Fibroblast of lung (primary cell): ENCODE measurements at regions not wholly inside any gene's neighbourhood (a gene's known extent, or its start where the extent isn't known, plus 50 kb on each side); places are given as distances from the start of the nearest gene placed in this dataset.

Experiments used
- EZH2 ChIP-seq: IDR thresholded peaks from 2 replicates; pipeline ENCODE4 v1.5.1; 2012; ENCODE audit warnings: low read length, control low read depth, mild to moderate bottlenecking; ENCODE audit errors: missing control alignments
- TF ChIP-seq, protein P1 (sequence below), 2 donors: IDR thresholded peaks in 1 of 2; conservative IDR thresholded peaks in 1 of 2; 1 replicate in 1 of 2; 2 replicates in 1 of 2; pipeline ENCODE4 v1.5.1; 2011 to 2012; ENCODE audit warnings: low read length in 2 of 2, control low read depth in 1 of 2, inconsistent platforms in 1 of 2, low read depth in 1 of 2, mild to moderate bottlenecking in 1 of 2

DNA sequence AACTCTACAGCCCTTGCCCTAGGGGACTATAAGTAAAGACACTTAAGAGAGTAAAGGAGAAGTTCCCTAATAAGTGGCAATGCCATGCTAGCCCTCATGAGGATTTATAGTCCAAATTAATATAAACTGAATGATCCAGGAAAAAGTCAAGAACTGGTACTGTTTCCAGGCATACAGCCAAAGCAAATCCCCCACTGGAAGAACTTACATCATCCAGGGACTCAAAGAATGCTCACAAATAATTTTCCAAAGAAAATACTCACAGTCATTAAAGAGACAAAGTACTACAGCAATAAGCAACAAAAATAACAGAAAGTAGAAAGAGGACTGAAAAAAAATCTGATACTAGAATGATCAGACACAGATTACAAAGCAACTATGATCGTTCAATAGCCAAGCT lies 79.7 kb upstream of the RAP1B start:
- TF ChIP-seq, protein P1, sequence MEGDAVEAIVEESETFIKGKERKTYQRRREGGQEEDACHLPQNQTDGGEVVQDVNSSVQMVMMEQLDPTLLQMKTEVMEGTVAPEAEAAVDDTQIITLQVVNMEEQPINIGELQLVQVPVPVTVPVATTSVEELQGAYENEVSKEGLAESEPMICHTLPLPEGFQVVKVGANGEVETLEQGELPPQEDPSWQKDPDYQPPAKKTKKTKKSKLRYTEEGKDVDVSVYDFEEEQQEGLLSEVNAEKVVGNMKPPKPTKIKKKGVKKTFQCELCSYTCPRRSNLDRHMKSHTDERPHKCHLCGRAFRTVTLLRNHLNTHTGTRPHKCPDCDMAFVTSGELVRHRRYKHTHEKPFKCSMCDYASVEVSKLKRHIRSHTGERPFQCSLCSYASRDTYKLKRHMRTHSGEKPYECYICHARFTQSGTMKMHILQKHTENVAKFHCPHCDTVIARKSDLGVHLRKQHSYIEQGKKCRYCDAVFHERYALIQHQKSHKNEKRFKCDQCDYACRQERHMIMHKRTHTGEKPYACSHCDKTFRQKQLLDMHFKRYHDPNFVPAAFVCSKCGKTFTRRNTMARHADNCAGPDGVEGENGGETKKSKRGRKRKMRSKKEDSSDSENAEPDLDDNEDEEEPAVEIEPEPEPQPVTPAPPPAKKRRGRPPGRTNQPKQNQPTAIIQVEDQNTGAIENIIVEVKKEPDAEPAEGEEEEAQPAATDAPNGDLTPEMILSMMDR (conservative IDR thresholded peaks at IDR 0.05 in 1 of 2, IDR thresholded peaks at IDR 0.05 in 1 of 2; ENCODE audit: low read depth in 1 of 2, low read length in 2 of 2) = no peak
- no peak for TF ChIP-seq EZH2
